Esophagus squamous epithelium (tissue), 4 donors: ENCODE measurements at regions not wholly inside any gene's neighbourhood (a gene's known extent, or its start where the extent isn't known, plus 50 kb on each side); places are given as distances from the start of the nearest gene placed in this dataset.

Experiments
- CTCF ChIP-seq, 6 experiments: fragments of 450-650 bp in 4 of 6; fragments of 200-600 bp in 2 of 6; sonication (generic) in 2 of 6; IDR thresholded peaks; one replicate each; pipeline ENCODE4 v1.5.1; 2016 to 2019; ENCODE audit warnings: antibody characterized with exemption in 6 of 6, mild to moderate bottlenecking in 4 of 6, moderate library complexity in 4 of 6
- POLR2A ChIP-seq, 4 donors: fragments of 450-650 bp; IDR thresholded peaks; one replicate each; pipeline ENCODE4 v1.6.1; 2017; ENCODE audit warnings: antibody characterized with exemption in 4 of 4, mild to moderate bottlenecking in 4 of 4, moderate library complexity in 3 of 4

- no peak for TF ChIP-seq CTCF (IDR thresholded peaks at IDR 0.05)
- TF ChIP-seq POLR2A (IDR thresholded peaks at IDR 0.05), result no peak
Measured at GRCh38 chr2:147346142-147346541, 498.7 kb upstream of the ACVR2A start.
